ENCODE measurements at regions not wholly inside any gene's neighbourhood (a gene's known extent, or its start where the extent isn't known, plus 50 kb on each side); places are given as distances from the start of the nearest gene placed in this dataset.
A peak's percentile ranks its signal among the peaks of the same experiment; 100 is the strongest.

DNA sequence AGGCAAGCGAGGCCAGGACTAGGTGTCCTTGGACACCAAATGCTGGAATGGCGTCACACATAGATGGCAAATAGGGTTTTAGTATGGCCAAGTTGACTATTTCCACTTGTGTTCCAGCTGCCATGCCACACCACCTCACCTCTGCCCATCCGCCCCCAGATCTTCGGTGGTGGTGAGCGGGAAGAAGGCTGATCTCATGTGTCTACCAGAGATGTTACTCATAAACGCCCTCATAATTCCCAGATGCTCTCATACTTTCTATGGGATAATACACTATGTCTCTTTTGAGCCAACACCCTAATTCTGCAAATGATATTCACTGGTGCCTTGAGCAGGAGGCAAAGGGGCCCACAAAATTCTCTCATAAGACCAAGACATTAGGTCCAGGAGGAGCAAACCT is 281.1 kb upstream of the FN1 start:
- no peak for DNase-seq (ENCODE audit: low spot score)

DNA sequence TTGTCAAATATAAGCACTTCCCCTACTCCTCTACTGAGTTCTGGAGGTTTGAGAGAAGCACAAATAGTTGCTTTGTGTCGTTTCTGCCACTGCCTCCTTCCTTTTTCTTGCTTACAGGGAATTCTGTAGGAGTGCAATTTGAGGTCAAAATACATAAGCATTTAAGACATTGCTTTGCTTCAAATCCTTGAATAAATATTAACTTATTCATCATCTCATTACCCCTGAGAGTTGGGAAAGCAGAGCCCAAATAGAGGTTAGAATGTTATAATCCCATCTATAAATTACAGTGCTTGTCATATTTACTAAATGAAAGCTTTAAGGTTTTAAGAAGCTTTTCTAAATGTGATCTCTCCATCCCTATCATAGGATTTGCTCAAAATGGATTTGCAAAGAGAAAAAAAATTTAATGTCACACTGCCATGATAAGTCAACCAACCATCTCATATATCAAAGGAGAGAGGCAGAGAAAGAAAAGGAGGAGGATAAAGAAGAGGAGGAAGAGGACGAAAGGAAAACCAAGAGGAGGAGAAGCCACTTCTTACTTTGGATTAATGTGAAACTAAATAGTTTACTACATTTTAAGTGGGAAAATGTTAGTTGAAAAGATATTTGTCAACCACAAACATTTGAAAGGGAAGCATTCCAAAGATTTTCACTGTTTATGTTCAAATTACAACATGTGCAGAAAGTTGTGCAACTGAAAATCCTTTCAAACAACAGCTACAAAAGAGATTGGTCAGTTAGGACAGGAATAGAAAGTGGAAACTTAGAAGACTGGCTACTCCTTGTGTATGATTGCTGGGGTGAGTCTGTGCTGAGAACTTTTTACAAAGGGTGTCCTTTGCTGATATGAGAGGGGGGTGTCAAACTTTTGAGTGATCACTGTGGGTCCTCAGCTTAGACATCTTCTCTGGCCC is 277.3 kb upstream of the FN1 start:
- peak; percentile 20 for DNase-seq (ENCODE audit: low spot score)

- DNase-seq (ENCODE audit: low spot score) = no peak
Measured at GRCh38 chr2:215712219-215712868, 276.5 kb upstream of the FN1 start.

DNA sequence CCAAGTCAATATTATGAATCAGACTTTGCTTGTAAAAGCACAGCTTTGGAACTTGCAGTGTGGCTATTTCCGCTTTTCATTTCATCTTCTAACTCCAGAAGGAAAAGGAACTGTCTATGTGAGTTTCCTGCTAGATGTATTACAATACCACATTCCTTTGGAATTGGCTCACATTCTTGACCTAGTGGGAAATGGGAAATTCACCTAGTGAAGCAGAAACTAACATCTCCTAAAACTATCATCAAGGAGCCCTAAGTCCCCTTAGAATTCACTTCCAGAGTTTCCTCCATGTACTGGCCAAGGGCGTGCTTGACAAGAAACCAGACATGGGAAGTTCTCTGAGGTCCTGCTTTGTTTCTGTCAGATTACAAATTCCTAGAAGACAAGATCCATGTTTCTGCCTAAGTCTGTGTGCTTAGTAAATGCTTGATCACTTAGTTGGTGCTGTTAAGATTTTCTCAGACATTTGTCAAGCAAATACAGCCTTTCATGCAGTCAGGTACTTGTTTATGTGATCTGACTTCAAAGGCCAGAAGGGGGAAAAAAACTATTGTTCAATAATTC is 275.7 kb upstream of the FN1 start:
- DNase-seq (ENCODE audit: low spot score) = no peak

DNA sequence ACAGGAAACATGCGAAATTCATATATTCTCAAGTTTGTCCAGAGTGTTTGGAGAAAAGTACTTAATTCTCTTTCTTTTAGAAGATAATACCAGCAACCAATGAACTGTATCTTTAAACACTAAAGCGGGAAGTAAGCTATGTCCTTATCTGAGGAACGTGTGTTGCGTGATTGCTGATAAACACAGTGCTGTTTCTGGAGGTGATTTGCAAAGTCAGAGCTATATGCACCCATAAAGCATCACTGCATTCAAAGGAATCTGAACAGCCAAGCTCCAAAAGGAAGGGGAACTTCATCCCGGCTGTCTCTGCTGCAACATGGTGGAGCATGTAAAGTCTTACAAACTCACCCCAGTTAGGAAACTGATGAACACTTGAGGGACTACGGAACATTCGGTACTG is 271.7 kb upstream of the FN1 start:
- no peak for DNase-seq (ENCODE audit: low spot score)

DNA sequence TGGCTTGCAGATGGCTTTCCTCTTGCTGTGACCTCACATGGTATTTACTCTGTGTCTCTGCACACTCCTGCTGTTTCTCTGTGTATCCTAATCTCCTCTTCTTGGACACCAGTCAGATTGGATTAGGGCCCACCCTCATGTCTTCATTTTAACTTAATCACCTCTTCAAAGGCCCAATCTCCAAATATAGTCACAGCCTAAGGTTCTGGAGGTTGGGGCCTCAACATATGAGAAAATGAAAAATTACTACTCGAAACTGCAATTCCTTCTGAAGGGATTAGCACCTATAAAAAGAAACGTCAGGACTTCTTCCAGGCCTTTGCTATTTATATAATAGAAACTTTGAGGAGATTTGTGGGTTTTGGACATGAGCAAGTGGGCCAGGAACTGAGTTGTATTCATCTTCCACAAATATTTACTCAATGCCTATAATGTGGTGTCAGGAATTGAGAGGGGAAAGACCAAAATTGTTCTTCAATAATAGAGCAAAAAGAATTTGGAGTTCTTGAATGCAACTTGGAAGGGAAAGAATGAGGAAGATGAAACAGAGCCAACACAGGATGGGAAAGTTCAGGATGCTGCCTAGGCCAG is 270.0 kb upstream of the FN1 start:
- no peak for DNase-seq (ENCODE audit: low spot score)

- no peak for DNase-seq (ENCODE audit: low spot score)
Measured at GRCh38 chr2:215705281-215705680, 269.4 kb upstream of the FN1 start.

DNA sequence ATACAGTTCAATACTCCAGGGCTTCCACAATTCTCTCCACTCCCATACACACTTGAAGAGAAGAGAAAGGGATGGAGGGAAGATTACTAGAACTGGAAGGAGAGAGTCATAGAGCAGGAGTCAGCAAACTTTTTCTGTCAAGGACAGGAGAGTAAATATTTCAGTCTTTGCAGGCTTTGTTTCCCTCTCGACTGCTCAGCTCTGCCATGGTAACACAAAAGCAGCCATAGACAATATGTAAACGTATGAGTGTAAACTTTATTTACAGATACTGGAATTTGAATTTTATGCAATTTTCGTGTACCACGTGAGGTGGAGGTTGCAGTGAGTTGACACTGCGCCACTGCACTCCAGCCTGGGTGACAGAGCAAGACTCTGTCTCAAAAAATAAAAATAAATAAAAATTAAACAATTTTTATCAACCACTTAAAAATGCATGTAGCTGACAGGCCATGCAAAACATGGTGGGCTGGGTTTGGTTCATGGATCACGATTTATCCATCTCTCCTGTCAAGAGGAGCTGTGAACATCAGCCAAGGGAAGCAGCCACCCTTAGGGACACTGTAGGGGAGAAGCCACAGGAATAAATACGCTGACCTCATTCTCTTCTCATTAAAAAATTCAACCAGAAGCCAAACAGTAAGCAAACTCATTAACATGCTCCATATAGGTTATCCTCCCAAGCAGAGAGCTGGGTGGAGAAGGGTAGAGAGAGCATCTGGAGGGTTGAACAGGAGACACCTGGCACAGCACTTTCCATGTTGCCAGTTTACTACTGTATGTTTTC is 266.4 kb upstream of the FN1 start:
- DNase-seq (ENCODE audit: low spot score) = no peak

GRCh38 chr2:215699700-215700538 is 264.1 kb upstream of the FN1 start:
- DNase-seq (ENCODE audit: low spot score) = no peak

DNA sequence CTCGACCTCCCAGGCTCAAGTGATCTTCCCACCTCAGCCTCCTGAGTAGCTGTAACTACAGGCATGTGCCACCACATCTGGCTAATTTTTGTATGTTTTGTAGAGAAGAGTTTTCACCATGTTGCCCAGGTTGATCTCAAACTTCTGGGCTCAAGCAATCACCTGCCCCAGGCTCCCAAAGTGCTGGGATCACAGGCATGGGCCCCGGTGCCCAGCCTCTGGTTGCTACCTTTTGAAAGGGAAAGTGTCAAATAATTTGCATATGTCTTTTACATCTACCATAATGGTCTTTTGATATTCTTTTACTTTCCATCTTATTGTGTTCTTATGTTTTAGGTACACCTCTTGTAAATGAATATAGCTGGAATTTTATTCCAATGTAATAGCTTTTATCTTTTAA is 263.1 kb upstream of the FN1 start:
- DNase-seq (ENCODE audit: low spot score) = no peak

DNA sequence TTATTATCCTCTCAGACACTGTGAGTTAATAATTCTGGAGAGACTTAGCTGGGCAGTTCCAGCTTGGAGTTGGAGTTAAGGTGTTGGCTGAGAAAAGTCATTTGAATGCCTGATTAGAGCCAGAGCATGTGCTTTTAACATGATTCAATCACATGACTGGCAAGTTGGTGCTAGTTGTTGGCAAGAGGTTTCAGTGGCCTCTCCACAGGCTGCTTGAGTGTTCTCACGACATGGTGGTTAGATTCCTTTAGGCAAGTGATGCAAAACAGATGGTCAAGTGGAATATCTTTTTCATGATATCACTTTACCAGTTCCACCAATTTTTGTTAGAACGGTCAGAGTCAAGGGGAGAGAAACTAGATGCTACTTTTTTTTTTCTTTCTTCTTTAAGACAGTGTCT is 262.7 kb upstream of the FN1 start:
- peak; percentile 69 for DNase-seq (ENCODE audit: low spot score)

DNA sequence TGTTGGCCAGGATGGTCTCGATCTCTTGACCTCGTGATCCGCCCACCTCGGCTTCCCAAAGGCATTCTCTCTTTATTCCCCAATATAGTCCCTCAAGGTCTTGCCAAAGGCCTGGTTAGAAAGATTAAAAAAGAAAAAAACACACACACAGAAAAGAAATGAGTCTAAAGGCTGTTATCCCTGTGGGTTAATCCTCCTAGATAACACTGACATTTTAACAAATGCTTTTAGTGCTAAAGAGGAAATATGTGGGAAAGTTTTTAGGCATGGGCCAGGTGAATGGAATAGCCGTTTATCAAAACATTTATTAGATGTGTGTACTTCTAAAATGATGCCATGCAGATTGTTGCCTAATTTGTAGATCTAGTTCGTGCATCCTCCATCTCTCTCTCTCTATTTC is 261.6 kb upstream of the FN1 start:
- DNase-seq (ENCODE audit: low spot score) = no peak

DNA sequence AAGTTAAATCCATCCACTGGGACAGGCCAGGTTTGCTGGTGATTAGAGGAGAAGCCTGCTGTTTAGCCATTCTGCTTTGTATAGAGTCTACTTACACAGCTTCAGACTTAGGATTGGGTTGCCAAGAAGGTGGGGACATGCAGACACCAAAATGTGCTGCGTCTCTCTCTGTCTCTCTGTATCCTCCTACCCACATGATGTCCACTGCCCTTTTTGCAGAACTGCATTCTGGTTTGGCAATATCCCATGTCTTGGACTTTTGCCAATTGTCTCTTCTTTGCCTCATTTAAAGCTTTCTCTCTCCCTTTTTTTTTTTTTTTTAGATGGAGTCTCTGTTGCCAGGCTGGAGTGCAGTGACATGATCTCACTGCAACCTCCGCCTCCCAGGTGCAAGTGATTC is 261.1 kb upstream of the FN1 start:
- no peak for DNase-seq (ENCODE audit: low spot score)

DNA sequence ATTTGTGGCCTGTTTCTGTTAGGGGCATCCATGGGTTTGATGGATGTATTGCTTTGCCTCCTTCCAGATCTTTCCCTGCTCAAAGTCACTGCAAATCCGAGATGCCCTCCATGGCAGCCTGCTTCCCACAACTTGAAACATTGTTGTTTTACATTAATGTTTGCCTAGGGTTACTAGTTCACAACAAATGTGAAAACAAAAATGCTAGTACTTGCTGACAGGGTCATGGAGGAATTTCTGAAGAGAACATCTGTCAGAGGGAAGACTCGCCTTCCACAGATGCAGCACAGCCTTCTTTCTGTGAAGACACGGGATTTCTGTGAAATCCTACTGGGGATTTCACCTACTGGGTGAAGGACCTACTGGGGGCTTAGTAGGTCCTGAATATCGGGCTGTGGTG is 260.0 kb upstream of the FN1 start:
- no peak for DNase-seq (ENCODE audit: low spot score)

DNA sequence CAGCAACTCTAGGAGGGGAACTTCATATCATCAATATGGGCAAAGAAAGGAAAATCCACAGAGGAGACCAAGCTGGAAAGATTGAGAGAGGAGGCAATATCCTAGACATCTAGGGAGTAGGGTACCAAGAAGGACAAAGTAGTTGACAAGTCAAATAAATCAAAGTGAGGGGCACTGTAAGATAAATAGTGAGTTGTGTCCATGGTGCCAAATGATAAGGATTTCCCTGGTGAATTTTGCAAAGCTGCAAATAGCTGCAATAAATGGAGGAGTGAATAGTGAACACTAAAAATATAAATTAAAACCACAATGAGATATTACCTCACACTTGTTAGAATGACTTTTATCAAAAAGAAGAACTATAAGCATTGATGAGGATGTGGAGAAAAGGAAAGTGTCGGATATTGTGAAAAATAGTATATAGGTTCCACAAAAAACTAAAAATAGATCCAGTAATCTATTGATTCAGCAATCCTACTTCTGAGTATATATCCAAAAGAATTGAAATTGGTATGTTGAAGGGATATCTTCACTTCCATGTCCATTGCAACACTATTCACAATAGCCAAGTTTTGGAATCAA is 258.2 kb upstream of the FN1 start:
- no peak for DNase-seq (ENCODE audit: low spot score)

DNA sequence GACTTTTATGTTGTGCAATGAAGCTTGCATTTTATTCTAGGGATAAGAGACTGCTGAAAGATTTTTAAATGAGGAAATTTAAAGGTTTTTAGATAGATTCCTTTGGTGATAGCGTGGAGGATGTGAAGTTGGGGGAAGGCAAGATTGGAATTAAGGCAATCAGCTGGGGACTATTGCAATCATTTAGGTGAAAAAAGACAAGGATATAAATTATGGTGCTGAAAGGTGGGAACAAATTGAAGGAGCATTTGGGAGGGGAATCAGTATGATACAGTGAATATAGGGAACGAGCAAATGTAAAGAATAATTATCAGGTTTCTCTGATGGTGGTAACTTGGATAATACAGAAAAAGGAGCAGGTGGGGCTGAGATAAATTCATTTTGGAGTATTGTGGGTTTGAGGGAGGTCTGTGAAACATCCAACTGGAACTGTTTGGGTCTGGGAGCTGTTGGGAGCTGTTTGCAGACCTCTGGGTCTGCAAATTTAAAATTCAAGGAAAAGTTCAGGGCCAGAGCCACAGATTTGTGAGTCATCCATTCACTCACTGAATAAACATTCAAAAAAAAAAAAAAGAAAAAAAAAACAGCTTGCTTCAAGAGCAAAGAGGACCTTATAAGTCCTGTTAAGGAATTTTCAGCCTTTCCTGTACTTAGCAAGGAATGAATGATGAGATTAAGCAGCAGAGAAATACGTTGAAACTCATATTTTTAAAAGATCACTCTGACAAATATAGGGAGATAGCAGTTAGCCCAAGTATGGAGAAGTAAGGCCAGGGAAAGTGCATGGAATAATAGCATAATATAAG is 257.5 kb upstream of the FN1 start:
- DNase-seq (ENCODE audit: low spot score) = no peak

DNA sequence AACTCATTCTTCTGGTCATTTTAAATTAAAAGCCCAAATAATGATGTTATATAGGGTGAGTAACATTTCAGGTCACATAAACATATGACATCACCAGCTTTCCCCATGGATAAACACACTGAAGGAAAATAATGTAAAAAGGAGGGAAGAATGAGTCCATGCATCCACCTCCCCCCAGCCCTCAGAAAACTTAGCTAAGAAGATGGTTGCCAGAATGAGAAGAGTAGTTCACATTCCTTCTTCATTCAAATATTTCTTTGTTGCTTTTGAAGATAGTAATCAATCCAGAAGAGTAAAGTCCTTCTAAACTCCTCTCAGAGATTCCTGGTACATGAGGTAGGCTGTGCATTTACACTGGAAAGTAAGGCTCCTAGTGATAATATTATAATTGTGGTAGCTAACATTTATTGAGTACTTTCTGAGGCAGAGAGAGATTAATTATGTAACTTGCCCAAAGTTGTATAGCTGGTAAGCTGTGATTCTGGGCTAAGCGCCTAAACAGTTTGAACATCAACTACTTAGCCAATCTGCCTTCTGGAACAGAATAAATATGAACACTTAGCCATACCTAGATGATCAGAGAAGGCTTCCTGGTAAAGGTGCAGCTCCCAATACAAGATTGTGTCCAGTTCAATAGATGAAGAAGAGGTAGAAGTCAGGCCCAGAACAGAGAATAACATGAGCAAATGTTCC is 256.7 kb upstream of the FN1 start:
- DNase-seq (ENCODE audit: low spot score) = no peak

DNA sequence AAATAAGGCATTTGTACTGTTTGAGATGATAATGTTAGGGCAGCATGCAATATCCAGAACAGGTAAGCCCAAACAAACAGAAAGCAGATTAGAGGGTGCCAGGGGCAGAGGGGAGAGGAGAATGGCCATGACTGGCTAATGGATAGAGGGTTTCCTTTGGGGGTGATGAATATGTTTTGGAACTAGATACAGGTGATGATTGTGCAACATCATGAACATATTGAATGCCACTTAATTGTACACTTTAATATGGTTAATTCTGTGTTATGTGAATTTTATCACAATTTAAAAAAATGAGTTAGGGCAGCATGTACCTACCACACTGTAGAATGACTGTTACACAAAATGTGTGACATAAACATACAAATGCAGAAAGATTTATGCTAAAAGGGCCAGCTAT is 255.5 kb upstream of the FN1 start:
- no peak for DNase-seq (ENCODE audit: low spot score)
